Stimulated activated CD4-positive, alpha-beta T cell treated with anti-CD3 and anti-CD28 coated beads, Interleukin-15, amount 100 ng/mL, for 24 hours (primary cell): ENCODE measurements at regions not wholly inside any gene's neighbourhood (a gene's known extent, or its start where the extent isn't known, plus 50 kb on each side); places are given as distances from the start of the nearest gene placed in this dataset.

Experiments
- DNase-seq: peaks from one replicate; pipeline ENCODE4 v3.0.0-alpha.2; 2020

DNA sequence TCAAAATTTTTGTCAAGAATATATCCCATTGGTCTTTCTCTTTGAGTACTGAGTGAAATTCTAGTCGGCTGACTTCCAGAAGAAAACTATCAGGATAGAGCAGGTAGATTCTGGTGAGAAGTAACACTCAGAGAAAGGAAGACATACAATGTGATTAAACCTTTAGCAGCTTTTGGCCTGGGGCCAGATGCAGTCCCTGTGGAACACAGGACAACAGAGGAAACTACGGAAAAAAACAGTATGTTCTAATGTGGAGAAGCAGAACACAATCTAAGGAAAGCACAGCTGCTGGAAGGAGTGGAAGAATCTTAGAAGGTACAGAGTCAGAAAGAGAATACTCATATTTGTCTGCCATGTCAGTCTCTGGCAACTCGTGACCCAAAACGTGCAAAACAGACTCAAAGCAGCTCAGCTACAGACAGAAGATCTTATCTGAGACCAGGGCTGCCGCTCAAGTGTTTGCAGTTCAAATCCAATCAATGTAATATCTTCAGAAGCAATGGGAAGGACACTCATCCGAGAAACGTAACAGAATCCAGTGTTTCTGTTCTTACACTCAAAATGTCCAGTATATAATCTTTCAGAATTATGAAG is 283.8 kb downstream of the MRPL39 start:
- DNase-seq = no peak

DNA sequence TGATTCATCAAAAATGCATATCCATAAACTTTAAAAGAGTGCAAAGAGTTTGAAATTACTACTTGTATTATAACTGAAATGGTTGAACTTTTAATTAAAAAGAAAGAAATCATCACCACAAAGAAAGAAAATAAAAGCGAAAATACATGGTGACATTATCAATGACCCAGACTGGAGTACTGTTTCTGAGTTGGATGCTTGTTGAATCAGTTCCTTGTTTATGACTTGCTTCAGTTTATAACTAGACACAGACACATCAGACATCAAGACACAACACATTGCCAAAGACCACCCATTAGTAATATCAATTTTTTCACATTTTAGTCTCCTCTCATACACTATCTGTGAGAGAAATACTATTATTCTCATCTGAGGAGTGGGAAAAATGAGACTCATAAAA is 293.0 kb downstream of the MRPL39 start:
- no peak for DNase-seq

DNA sequence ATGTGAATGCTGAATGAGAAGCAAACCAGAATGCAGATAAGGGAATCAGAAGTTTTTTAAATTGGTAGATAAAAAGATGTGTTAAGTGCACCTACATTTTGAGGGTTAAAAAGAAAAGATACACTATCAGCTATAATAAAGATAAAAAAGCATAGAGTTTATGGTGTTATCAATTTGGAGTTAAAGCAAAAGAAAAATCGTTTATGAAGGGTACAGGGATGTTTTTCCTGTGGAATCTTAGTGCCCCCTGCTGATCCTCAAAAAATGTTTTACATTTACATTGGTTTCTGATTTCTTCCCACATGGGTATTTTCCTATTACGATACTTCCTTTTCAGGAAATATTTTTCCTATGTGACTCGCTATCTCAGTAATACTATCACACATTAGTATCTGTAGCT is 293.5 kb downstream of the MRPL39 start:
- DNase-seq = no peak

DNA sequence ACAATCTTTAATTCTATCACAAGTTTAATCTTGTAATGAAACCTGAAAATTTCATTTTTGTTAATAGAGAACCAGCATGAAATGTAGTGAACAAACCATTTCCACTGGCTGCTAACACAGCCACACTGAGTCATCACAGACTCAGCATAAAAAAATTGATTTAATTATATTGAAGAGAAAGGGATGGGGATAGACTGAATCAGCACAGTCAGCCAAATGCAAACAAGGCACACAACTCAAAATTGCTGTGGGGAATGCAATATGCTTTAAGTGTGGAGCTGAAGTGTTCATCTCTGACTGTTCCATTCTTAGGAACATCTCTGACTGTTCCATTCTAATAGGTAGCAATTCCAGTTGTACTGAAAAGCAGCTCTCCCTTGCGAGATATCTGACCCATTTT is 299.8 kb downstream of the MRPL39 start:
- no peak for DNase-seq

DNA sequence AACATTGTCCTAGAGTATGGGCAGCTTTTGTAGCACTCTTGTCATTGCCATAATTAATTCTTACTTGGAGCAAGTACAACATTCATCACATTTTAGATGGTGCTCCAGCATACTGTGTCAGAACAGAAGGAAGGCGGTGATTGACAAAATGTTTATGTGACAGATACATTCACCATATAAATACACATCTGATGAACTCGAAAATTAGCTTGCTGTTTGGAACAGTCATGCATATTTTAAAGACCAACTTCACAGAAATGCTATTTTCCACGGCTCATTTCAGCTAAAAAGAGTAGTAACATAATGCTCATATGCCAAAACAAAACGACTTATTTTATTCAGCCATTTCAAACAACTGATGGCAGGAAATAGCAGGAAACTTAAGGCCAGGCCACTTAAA is 302.7 kb downstream of the MRPL39 start:
- no peak for DNase-seq

DNA sequence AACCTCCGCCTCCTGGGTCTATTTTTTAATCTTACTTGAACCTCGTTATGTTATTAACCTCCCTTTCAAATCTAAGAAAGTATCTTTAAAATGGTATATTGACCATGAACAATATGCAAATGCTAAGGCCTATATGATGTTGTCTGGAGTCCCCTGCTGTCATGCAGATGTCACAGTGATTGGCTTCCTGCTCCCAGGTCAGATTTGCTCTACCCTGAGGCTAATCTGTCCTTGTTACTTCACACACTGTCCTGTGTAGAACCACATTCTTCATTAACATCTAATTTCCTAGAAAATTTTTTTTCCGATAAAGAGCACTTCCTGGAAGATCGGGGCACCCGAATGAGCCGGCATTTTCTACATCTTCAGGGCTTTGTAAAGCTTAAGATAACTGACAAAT is 306.6 kb downstream of the MRPL39 start:
- no peak for DNase-seq

DNA sequence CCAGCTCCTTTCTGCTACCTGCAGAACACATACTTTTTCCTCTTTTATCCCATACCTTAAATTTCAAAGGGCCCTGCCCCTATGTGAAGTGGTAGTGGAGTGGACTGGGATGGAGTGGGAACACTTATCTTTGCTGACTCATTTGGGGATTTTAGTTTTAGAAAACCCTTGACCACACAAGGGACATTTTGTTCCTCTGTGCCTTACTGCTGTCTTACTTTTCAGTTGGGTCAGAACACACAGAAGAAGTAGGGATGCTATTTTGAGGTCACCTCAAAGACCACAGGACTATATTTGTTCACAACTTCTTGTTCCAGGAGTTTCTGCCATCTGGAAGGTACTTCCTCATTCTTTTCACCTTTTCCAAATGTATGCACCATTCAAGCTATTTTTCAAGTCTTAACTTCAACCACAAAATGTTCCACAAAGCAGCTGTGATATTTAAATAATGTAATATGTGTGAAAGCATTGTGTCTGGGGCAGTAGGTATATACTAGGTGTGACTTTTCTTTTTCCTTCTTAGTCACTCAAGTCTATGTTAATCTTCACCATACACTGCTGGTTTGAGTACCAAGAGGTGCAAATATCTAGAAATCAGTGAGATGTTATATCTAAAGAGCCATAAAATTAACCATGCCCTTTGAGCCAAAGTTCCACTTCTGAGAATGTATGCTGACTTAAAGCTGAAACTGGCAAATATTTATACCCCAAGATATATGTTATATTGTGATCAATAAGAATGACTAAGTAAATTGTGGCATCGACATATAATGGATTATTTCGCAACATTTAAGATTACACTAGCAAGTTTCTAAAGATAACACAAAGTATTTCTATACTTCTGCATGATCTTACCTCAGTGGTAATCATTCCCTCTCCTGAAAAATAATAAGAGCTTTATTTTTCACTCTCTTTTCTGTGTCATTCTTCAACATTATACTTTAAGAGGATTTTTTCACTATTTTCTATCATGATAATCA is 308.5 kb downstream of the MRPL39 start:
- DNase-seq = no peak

DNA sequence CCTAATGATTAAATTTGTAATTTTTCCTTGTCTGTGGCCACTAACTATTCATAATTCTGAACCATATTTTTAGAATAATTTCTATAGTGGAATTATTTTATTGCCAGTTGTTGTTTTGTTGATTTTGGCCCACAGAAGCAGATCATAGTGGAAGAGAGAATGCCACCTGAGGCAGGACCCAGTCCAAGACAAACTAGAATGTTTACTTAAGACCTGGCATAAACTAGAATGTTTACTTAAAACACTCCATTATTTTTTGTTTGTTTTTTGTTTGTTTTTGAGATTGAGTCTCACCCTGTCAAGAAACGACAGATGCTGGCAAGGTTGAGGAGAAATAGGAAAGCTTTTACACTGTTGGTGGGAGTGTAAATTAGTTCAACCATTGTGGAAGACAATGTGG is 310.2 kb downstream of the MRPL39 start:
- no peak for DNase-seq

DNA sequence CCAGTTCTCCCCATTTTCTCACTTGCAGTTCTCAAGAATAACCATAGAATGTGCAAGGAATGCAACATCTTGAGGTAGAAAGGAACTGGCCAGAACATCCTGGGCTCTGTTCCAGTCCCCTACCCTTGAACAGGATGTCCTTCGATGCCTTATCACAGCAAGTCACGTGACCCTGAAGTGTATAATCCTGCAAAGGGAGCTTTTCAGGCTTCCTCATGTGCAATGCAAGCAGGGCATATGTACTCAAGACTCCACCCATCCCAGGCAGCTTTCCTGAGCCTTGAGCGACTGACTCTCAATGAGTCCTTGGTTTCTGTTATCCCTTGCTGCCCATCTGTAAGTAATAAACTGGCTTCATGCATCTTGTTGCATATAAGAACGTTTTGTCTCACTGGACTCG is 311.0 kb downstream of the MRPL39 start:
- no peak for DNase-seq

DNA sequence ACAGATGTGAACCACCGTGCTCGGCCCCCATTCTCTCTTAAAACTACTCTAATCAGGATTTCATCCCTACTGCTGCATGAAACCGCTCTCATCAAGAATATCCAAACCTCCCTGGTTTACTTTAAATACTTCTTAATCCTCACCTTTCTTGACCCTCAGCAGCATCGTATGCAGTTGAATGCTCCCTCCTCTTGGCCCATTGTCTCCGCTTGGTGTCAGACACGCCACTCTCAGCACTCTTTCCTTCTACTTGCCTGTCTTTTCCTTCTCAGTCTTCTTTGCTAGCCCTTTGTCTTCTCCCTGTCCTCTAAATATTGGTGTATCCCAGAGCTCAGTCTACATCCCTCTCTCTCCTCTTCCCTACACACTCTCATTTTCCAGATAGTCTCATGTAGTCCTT is 314.9 kb downstream of the MRPL39 start:
- DNase-seq = no peak

DNA sequence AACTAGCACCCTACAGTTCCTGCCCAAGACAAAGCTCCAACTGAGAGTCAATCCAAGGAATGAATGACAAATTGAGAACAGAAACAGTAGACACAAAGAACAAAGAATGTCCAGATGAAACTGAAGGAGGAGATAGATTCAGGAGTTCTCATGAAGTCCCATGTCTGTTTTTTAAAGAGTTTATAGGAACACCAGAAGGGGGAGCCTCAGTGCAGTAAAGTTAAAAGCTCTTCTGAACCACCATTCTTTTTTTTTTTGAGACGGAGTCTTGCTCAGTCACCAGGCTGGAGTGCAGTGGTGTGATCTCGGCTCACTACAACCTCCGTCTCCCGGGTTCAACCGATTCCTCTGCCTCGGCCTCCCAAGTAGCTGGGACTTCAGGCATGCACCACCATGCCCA is 323.6 kb downstream of the MRPL39 start:
- DNase-seq = no peak

DNA sequence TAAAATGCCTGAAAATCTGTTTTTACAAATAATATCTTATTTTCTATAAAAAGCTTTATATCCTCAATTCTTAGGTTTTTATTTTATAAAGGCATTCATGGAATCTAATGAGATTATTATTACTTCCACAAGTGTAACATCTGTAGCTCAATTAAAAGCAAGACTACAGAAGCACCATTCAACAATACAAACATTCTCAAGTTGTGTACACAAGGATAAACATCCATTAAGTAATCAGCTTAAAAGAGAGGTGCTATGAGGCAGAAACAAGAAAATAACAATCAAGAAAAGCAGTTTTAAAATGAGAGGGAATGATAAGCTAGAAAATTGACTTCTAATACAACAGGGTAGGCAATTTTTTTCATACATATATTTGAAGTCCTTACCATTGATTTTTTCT is 326.1 kb downstream of the MRPL39 start:
- no peak for DNase-seq

DNA sequence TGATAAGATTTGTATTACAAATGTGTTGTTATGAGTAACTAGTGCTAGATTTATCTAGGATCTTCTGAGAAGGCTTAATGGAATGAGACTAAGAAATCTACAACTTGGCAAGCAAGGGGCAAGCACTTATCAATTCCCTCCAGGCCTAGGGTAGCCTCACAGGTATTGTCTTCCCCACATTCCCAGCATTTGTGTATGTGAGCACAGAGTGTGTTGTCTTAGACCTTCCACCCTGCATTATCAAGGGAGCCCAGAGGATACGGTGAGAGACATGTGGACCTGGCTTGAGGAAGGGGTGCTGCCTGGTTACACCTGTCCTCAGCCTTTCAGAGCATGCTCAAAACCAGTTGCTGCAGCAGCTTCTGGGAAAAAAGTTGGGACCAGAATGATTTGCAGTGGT is 327.2 kb downstream of the MRPL39 start:
- DNase-seq = no peak

DNA sequence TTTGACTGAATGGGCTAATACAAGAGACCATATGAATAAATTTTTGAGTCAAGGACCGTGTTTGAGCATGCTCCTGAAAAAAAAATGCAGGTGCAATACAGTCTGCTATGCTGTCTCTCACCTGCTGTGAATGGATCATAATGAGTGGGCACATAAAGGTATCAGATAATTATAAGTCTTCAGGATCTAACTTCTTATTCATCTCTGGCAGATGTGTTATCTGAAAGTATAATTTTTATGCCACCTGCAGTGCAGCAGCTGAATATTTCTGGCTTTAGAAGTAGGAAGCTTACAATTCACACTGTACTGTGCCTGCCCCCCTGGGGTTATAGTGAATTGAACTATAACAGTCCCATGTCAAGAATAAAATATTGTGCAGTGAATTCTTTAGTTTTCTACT is 333.3 kb downstream of the MRPL39 start:
- DNase-seq = no peak

DNA sequence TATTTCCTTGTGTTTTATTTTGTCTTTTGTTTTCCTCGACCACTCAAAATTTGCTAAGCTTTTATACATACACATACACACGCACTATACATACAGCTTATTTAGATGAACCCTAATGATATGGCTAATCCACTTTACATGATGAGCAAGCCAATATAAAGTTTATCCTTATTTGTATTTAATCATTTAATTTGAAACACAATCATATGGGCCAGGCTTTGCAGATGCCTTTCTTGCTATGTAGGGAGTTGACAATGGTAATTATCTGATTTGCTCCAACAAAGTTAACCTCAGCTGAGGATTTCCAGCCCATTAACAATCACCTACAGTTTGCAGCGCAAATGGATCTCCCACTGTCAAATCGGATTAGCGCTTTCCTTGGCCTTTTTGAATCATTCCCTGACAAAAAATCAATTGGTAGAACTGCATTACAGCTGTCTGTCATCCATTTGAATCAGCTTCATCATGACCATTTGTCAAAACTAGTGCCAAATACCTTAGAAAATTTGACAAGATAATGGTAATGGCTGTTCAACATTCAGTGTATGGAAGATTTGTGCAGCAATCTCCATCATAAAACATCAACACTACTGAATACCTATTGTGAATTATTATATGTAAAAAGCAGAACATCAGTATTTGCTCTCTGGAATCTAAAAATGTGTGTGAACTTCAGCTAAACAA is 352.6 kb downstream of the MRPL39 start:
- no peak for DNase-seq

DNA sequence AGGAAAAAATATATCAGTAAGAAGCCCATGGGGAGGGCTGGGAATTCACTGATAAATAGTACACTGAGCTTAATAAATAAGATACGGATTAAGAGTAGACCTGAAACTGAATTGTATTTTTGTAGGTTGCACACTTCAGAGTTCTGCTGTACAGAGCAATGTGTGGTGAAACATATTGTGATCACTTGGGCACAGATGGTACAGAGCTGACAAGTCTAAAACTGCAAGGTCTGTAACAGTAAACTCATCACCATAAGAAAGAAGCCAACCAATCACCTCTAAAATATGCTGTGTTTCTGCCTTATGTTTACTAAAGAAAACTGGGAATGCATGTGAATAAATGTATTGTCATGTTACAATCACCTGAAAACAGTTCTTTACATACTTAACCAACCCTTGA is 360.7 kb downstream of the MRPL39 start:
- DNase-seq = no peak

DNA sequence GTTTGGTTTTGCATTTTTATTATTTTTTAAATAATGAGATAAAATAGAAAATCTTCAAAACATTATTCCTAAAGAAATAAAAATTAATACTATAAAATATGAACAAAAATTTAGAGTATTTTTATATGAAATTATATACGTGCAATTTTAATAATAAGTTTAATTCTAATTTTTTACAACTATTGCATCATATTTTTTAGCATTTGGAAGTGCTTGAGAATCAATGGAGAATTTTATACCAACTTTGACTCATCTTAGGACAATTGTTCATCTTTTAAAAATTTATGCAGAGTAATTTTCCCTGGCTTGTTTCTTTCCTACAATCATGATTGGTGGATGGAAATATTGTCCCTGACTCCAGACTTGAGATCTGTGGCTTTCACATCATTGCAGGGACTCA is 362.5 kb downstream of the MRPL39 start:
- DNase-seq = no peak

DNA sequence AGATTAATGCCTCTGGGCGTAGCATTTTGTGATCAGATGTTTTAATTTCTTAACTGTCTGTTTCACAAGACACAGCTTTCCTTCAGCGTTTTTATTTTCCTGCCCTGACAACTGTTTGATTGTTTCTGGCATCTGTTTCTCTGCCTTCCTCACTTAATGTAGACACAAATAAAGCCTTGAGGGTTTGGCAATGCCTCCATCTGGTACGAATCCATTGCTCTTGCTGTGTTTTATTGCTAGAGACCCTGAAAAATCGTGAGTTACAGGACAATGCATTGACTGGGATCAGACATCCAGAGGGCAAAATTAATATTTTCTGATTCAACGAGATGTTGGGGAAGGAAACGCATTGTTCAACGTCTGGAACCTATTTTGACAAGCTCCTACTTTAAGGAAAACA is 363.5 kb downstream of the MRPL39 start:
- no peak for DNase-seq

DNA sequence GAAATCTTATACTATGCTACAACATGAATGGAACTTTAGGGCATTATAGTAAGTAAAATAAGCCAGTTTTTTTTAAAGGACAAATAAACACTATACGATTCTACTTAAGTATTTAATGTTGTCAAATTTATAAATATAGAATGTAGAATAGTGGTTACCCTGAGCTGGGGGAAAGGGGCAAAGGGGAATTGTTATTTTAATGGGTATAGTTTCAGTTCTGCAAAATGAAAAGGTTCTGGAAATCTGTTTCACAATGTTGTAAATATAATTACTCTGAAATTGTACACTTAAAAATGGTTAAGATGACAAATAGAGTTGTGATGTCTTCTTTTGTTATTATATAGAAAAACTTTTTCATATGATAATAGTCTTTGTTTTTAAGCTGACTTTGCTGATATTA is 366.3 kb downstream of the MRPL39 start:
- no peak for DNase-seq

DNA sequence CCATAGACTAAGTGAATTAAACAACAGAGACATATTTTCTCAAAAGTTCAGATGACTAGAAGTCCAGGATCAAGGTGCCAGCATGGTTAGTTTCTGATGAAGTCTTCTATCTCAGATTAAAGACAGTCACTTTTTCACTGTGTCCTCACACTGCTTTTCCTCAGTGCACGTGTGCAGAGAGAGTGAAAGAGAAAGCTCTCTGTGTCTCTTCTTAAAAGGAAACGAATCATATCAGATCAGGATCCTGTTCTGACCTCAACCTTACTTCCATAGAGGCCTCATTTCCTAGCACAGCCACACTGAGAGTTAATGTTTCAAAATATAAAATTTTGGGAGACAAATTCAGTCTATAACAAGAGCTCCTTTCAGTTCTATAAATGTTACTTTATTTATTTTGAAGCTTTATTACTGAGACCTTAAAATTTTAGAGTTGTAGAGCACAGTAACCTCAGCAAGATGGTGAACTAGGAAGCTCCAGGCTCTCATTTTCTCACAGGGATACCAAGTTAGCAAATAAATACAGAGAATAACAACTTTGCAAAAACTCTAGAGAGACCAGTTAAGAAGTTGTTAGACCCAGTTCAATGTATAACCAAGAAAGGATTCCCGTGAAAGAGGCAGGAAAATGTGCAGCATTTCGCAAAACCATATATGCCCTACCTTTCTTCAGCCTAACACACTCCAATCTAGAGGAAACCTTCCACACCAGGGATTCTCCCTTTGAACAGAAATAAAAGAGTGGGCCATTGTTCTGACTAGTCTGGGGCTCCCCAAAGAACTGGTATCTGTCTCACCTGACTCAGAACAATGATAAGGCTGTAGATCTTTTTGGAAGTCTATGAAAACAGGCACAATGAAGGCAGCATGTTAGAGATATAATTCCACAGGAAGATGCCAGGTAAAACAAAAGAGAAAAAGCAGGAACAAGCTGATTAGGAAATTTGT is 372.2 kb downstream of the MRPL39 start:
- no peak for DNase-seq

DNA sequence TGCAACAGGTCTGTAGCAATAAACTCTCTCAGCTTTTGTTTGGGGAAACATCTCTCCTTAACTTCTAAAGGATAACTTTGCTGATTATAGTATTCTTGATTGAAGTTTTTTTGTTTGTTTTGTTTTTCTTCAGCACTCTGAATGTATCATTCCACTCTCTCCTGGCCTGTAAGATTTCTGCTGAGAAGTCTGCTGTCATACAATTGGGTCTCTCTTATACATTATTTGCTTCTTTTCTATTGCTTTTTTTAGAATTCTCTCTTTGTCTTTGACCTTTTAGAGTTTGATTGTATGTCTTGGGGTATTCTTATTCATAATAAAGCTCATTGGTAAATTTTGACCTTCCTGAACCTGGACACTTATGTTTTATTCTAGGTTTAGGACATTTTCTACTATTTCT is 386.3 kb downstream of the MRPL39 start:
- no peak for DNase-seq

DNA sequence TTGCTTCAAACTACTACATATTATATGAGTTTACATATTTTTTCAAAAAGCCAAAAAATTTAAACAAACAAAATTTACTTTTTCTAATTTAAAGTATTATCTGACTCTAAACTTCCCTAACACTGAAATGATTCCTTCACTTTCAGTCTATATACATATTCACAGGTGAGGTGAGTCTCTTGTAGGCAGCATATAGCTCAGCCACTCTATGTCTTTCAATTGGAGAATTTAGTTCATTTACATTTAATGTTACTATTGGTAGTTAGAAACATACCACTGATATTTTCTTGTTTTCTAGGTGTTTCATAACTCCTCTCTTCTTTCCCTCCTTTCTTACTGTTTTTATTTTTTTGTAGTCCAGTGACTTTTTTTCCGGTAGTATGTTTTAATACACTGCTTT is 387.1 kb downstream of the MRPL39 start:
- no peak for DNase-seq
